HepG2 (cell line): ENCODE measurements at regions not wholly inside any gene's neighbourhood (a gene's known extent, or its start where the extent isn't known, plus 50 kb on each side); places are given as distances from the start of the nearest gene placed in this dataset.

Experiments used
- BORCS8-MEF2B ChIP-seq: sonication (generic); formaldehyde crosslinking; IDR thresholded peaks from 2 replicates; pipeline ENCODE4 v1.8.0; 2022; ENCODE audit warnings: mild to moderate bottlenecking, missing genetic modification reagents
- CHCHD3 ChIP-seq: sonication (generic); formaldehyde crosslinking; IDR thresholded peaks from 2 replicates; pipeline ENCODE4 v1.8.0; 2022; ENCODE audit warnings: mild to moderate bottlenecking, missing genetic modification reagents, moderate library complexity
- NR1H2 ChIP-seq: sonication (generic); formaldehyde crosslinking; IDR thresholded peaks from 2 replicates; pipeline ENCODE4 v1.8.1; 2022; ENCODE audit warnings: low read depth, missing genetic modification reagents, borderline replicate concordance
- POLR2A ChIP-seq, 2 experiments: IDR thresholded peaks; 2 replicates each; pipeline ENCODE4 v1.6.1; 2011; ENCODE audit warnings: low read depth in 2 of 2, low read length in 2 of 2, mild to moderate bottlenecking in 1 of 2, moderate library complexity in 1 of 2; ENCODE audit not compliant: insufficient read depth in 1 of 2
- ZNF430 ChIP-seq: sonication (generic); formaldehyde crosslinking; IDR thresholded peaks from 2 replicates; pipeline ENCODE4 v1.9.0; 2021; ENCODE audit warnings: mild to moderate bottlenecking, missing genetic modification reagents
- TF ChIP-seq, protein P1 (sequence below): sonication (generic); formaldehyde crosslinking; IDR thresholded peaks from 2 replicates; pipeline ENCODE4 v1.5.0; 2020; ENCODE audit warnings: mild to moderate bottlenecking, missing genetic modification reagents
- TF ChIP-seq, protein P2 (sequence below), 2 experiments: sonication (generic) in 1 of 2; formaldehyde crosslinking in 1 of 2; IDR thresholded peaks; 2 replicates each; pipeline versions ENCODE4 v1.5.1 to v1.6.1; 2011 to 2020; ENCODE audit warnings: borderline replicate concordance in 1 of 2, low read depth in 1 of 2, low read length in 1 of 2, mild to moderate bottlenecking in 1 of 2, missing genetic modification reagents in 1 of 2, moderate library complexity in 1 of 2

DNA sequence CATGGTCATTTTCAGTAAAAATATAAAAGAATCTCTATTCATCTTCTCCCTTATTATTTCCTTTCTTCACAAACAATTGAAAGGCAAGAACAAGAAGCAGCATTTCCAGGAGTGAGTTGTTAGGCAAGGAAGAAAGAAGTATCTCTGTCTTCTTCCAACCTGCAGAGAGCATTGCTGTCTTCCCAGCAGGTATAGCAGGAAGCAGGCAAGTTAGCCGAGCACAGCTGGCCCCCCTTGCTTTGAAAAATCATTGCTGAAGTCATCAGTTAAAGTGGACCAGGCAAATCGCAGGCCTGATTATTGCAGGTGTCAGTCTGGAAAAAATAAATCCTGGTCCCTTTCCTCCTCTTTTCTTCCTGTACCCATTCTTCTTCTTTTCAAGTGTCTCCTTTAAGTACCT is 353.1 kb upstream of the BRINP1 start:
- no peak for TF ChIP-seq NR1H2 (CRISPR knock-in tag)
- no peak for TF ChIP-seq CHCHD3 (CRISPR knock-in tag)
- TF ChIP-seq ZNF430 (CRISPR knock-in tag) = no peak
- no peak for TF ChIP-seq POLR2A (IDR thresholded peaks at IDR 0.05; ENCODE audit: insufficient read depth in 1 of 2, low read depth in 2 of 2, low read length in 2 of 2)
- TF ChIP-seq, protein P1, sequence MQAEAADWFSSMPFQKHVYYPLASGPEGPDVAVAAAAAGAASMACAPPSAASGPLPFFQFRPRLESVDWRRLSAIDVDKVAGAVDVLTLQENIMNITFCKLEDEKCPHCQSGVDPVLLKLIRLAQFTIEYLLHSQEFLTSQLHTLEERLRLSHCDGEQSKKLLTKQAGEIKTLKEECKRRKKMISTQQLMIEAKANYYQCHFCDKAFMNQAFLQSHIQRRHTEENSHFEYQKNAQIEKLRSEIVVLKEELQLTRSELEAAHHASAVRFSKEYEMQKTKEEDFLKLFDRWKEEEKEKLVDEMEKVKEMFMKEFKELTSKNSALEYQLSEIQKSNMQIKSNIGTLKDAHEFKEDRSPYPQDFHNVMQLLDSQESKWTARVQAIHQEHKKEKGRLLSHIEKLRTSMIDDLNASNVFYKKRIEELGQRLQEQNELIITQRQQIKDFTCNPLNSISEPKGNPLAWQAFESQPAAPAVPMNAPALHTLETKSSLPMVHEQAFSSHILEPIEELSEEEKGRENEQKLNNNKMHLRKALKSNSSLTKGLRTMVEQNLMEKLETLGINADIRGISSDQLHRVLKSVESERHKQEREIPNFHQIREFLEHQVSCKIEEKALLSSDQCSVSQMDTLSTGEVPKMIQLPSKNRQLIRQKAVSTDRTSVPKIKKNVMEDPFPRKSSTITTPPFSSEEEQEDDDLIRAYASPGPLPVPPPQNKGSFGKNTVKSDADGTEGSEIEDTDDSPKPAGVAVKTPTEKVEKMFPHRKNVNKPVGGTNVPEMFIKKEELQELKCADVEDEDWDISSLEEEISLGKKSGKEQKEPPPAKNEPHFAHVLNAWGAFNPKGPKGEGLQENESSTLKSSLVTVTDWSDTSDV = no peak
- no peak for TF ChIP-seq BORCS8-MEF2B (CRISPR knock-in tag)
- TF ChIP-seq, protein P2, sequence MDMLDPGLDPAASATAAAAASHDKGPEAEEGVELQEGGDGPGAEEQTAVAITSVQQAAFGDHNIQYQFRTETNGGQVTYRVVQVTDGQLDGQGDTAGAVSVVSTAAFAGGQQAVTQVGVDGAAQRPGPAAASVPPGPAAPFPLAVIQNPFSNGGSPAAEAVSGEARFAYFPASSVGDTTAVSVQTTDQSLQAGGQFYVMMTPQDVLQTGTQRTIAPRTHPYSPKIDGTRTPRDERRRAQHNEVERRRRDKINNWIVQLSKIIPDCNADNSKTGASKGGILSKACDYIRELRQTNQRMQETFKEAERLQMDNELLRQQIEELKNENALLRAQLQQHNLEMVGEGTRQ (IDR thresholded peaks at IDR 0.05; ENCODE audit: low read depth, low read length) = no peak
- TF ChIP-seq, protein P2 (CRISPR knock-in tag; IDR thresholded peaks at IDR 0.05; ENCODE audit: borderline replicate concordance) = no peak
